HEK293 (cell line): ENCODE measurements at regions not wholly inside any gene's neighbourhood (a gene's known extent, or its start where the extent isn't known, plus 50 kb on each side); places are given as distances from the start of the nearest gene placed in this dataset.

Experiments
- CTCF ChIP-seq: fragments of 450-650 bp; formaldehyde crosslinking; IDR thresholded peaks from 2 replicates; pipeline ENCODE4 v1.5.1; 2016; ENCODE audit warnings: missing biosample characterization, missing genetic modification characterization
- ZFP41 ChIP-seq: fragments of 450-650 bp; formaldehyde crosslinking; IDR thresholded peaks from 2 replicates; pipeline ENCODE4 v1.5.1; 2016; ENCODE audit warnings: missing biosample characterization, missing genetic modification characterization, borderline replicate concordance
- ZNF169 ChIP-seq: fragments of 450-650 bp; formaldehyde crosslinking; IDR thresholded peaks from 2 replicates; pipeline ENCODE4 v1.5.1; 2016; ENCODE audit warnings: missing biosample characterization, missing genetic modification characterization
- ZNF324 ChIP-seq: fragments of 450-650 bp; formaldehyde crosslinking; IDR thresholded peaks from 2 replicates; pipeline ENCODE4 v1.5.1; 2016; ENCODE audit warnings: missing biosample characterization, missing genetic modification characterization
- ZNF37A ChIP-seq: fragments of 450-650 bp; IDR thresholded peaks from 2 replicates; pipeline ENCODE4 v1.5.1; 2018; ENCODE audit warnings: missing biosample characterization, missing genetic modification characterization
- ZNF391 ChIP-seq: fragments of 450-650 bp; formaldehyde crosslinking; IDR thresholded peaks from 2 replicates; pipeline ENCODE4 v1.5.1; 2016; ENCODE audit warnings: low read depth, missing biosample characterization, missing genetic modification characterization, borderline replicate concordance
- ZNF768 ChIP-seq: fragments of 450-650 bp; formaldehyde crosslinking; IDR thresholded peaks from 2 replicates; pipeline ENCODE4 v1.5.1; 2018; ENCODE audit warnings: missing biosample characterization, mild to moderate bottlenecking, missing genetic modification characterization
- TF ChIP-seq, protein P1 (sequence below): fragments of 450-650 bp; formaldehyde crosslinking; IDR thresholded peaks from 2 replicates; pipeline ENCODE4 v1.5.1; 2016; ENCODE audit warnings: missing biosample characterization, missing genetic modification characterization
- TF ChIP-seq, protein P2 (sequence below): fragments of 450-650 bp; formaldehyde crosslinking; IDR thresholded peaks from 2 replicates; pipeline ENCODE4 v1.5.1; 2016; ENCODE audit warnings: missing biosample characterization, missing genetic modification characterization
- TF ChIP-seq, protein P3 (sequence below): fragments of 450-650 bp; formaldehyde crosslinking; IDR thresholded peaks from 2 replicates; pipeline ENCODE4 v1.5.1; 2016; ENCODE audit warnings: missing biosample characterization, missing genetic modification characterization, low read depth

- TF ChIP-seq, protein P1, sequence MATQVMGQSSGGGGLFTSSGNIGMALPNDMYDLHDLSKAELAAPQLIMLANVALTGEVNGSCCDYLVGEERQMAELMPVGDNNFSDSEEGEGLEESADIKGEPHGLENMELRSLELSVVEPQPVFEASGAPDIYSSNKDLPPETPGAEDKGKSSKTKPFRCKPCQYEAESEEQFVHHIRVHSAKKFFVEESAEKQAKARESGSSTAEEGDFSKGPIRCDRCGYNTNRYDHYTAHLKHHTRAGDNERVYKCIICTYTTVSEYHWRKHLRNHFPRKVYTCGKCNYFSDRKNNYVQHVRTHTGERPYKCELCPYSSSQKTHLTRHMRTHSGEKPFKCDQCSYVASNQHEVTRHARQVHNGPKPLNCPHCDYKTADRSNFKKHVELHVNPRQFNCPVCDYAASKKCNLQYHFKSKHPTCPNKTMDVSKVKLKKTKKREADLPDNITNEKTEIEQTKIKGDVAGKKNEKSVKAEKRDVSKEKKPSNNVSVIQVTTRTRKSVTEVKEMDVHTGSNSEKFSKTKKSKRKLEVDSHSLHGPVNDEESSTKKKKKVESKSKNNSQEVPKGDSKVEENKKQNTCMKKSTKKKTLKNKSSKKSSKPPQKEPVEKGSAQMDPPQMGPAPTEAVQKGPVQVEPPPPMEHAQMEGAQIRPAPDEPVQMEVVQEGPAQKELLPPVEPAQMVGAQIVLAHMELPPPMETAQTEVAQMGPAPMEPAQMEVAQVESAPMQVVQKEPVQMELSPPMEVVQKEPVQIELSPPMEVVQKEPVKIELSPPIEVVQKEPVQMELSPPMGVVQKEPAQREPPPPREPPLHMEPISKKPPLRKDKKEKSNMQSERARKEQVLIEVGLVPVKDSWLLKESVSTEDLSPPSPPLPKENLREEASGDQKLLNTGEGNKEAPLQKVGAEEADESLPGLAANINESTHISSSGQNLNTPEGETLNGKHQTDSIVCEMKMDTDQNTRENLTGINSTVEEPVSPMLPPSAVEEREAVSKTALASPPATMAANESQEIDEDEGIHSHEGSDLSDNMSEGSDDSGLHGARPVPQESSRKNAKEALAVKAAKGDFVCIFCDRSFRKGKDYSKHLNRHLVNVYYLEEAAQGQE (tag by site-specific recombination): no peak
- TF ChIP-seq CTCF (tag by site-specific recombination): no peak
- no peak for TF ChIP-seq ZNF768 (tag by site-specific recombination)
- TF ChIP-seq ZNF324 (tag by site-specific recombination): no peak
- TF ChIP-seq, protein P2, sequence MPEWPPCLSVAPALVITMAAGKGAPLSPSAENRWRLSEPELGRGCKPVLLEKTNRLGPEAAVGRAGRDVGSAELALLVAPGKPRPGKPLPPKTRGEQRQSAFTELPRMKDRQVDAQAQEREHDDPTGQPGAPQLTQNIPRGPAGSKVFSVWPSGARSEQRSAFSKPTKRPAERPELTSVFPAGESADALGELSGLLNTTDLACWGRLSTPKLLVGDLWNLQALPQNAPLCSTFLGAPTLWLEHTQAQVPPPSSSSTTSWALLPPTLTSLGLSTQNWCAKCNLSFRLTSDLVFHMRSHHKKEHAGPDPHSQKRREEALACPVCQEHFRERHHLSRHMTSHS: no peak
- TF ChIP-seq ZNF169: no peak
- no peak for TF ChIP-seq ZNF37A (tag by site-specific recombination)
- TF ChIP-seq ZFP41 (tag by site-specific recombination): no peak
- TF ChIP-seq, protein P3, sequence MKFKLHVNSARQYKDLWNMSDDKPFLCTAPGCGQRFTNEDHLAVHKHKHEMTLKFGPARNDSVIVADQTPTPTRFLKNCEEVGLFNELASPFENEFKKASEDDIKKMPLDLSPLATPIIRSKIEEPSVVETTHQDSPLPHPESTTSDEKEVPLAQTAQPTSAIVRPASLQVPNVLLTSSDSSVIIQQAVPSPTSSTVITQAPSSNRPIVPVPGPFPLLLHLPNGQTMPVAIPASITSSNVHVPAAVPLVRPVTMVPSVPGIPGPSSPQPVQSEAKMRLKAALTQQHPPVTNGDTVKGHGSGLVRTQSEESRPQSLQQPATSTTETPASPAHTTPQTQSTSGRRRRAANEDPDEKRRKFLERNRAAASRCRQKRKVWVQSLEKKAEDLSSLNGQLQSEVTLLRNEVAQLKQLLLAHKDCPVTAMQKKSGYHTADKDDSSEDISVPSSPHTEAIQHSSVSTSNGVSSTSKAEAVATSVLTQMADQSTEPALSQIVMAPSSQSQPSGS (tag by site-specific recombination): no peak
- TF ChIP-seq ZNF391 (tag by site-specific recombination): no peak
Measured at GRCh38 chr17:79382313-79382712, 228.5 kb downstream of the RBFOX3 start.
